PC-3 (cell line): ENCODE measurements at regions not wholly inside any gene's neighbourhood (a gene's known extent, or its start where the extent isn't known, plus 50 kb on each side); places are given as distances from the start of the nearest gene placed in this dataset.

Source experiments
- ATAC-seq: fragments of 200-7000 bp; cut with Tn5 transposase; 2 replicates; pipeline ENCODE4 v1.9.1; 2020; ENCODE audit warnings: mild to moderate bottlenecking, moderate library complexity
- BruUV-seq: library from RNA; stranded (reverse); fragments of 400-500 nt; replicated peaks from 2 replicates; lab custom pipeline; 2021; lab: Mats Ljungman, UMichigan
- CTCF ChIA-PET: fragments of 300-600 bp; sonication (Branson Sonifier 250); formaldehyde crosslinking; loops from one replicate; lab custom pipeline; 2022; ENCODE audit warnings: antibody characterized with exemption; lab: Charles Lee
- POLR2A ChIA-PET: fragments of 300-600 bp; sonication (Branson Sonifier 250); formaldehyde crosslinking; loops from one replicate; lab custom pipeline; 2022; ENCODE audit warnings: antibody characterized with exemption; ENCODE audit not compliant: unreplicated experiment; lab: Charles Lee
- DNase-seq: peaks from one replicate; pipeline ENCODE4 v3.0.0-alpha.2; 2015
- H2AFZ ChIP-seq: fragments of 300-600 bp; sonication (generic); 2 replicates; pipeline ENCODE4 v1.6.0; 2016; ENCODE audit warnings: antibody characterized with exemption, low read length
- H3F3A ChIP-seq: fragments of 300-600 bp; sonication (generic); one replicate; pipeline ENCODE4 v1.6.0; 2017; ENCODE audit warnings: antibody characterized with exemption, low read length, control low read depth, mild to moderate bottlenecking; ENCODE audit not compliant: unreplicated experiment
- H3K27ac ChIP-seq: fragments of 300-600 bp; sonication (generic); 2 replicates; pipeline ENCODE4 v1.5.1; 2016; ENCODE audit warnings: mild to moderate bottlenecking, low read length
- H3K27me3 ChIP-seq: fragments of 300-600 bp; sonication (generic); 2 replicates; pipeline ENCODE4 v1.6.1; 2016; ENCODE audit warnings: low read length, mixed read lengths
- H3K36me3 ChIP-seq: fragments of 300-600 bp; sonication (generic); 2 replicates; pipeline ENCODE4 v1.6.1; 2016; ENCODE audit warnings: low read depth, mixed run types, low read length, mixed read lengths
- H3K4me1 ChIP-seq: fragments of 300-600 bp; sonication (generic); 2 replicates; pipeline ENCODE4 v1.5.1; 2016; ENCODE audit warnings: low read length; ENCODE audit not compliant: insufficient read depth
- H3K4me2 ChIP-seq: fragments of 300-600 bp; sonication (generic); 2 replicates; pipeline ENCODE4 v1.6.0; 2016; ENCODE audit warnings: low read length
- H3K4me3 ChIP-seq: fragments of 300-600 bp; sonication (generic); 2 replicates; pipeline ENCODE4 v1.5.1; 2016; ENCODE audit warnings: mild to moderate bottlenecking, low read length, mixed read lengths
- H3K79me2 ChIP-seq: fragments of 300-600 bp; sonication (generic); 2 replicates; pipeline ENCODE4 v1.6.1; 2017; ENCODE audit warnings: low read length, mixed read lengths
- H3K9ac ChIP-seq: fragments of 300-600 bp; sonication (generic); 2 replicates; pipeline ENCODE4 v1.6.0; 2016; ENCODE audit warnings: mild to moderate bottlenecking, low read length
- H3K9me2 ChIP-seq: fragments of 300-600 bp; sonication (generic); replicated peaks from 2 replicates; pipeline ENCODE4 v1.6.1; 2016; ENCODE audit warnings: mixed run types, low read length, mixed read lengths
- H3K9me3 ChIP-seq: fragments of 300-600 bp; sonication (generic); 2 replicates; pipeline ENCODE4 v1.6.1; 2016; ENCODE audit warnings: low read length, mixed read lengths
- H4K20me1 ChIP-seq: fragments of 300-600 bp; sonication (generic); 2 replicates; pipeline ENCODE4 v1.6.1; 2016; ENCODE audit warnings: low read length, mixed read lengths
- CTCF ChIP-seq: fragments of 300-600 bp; sonication (generic); conservative IDR thresholded peaks from 2 replicates; pipeline ENCODE4 v1.5.1; 2017; ENCODE audit warnings: antibody characterized with exemption, low read depth, mild to moderate bottlenecking, low read length
- EZH2 ChIP-seq: fragments of 300-600 bp; sonication (generic); IDR thresholded peaks from one replicate; pipeline ENCODE4 v1.6.1; 2017; ENCODE audit warnings: antibody characterized with exemption, mild to moderate bottlenecking, low read length; ENCODE audit not compliant: unreplicated experiment
- EZH2phosphoT487 ChIP-seq: fragments of 300-600 bp; sonication (generic); IDR thresholded peaks from 2 replicates; pipeline ENCODE4 v1.6.1; 2018; ENCODE audit warnings: mild to moderate bottlenecking, antibody characterized with exemption, low read length, borderline replicate concordance
- intact Hi-C: fragments of 100-400 bp; cut with micrococcal nuclease; formaldehyde crosslinking; loops from 2 replicates; pipeline ENCODE4 v1.9.0; 2023

- no peaks in the 10 kb centered on the region for H3K27me3 ChIP-seq
- H3K4me3 ChIP-seq: no peak overlapping the region
- H3K4me1 ChIP-seq: no peaks in the 10 kb centered on the region
- BruUV-seq: no TSS peak
- CTCF ChIA-PET: no interaction called here
- ATAC-seq: no peak
- no peaks in the 10 kb centered on the region for H3F3A ChIP-seq
- no peak for DNase-seq
- no peak overlapping the region for H3K27ac ChIP-seq
- no peaks in the 10 kb centered on the region for H4K20me1 ChIP-seq
- TF ChIP-seq EZH2phosphoT487 (no peak), EZH2 (no peak), CTCF (no peak)
- H2AFZ ChIP-seq: no peak overlapping the region
- H3K9me3 ChIP-seq: peaks cover 34% of the 10 kb centered on the region
- intact Hi-C loops: no loop called here
- H3K79me2 ChIP-seq: no peaks in the 10 kb centered on the region
- H3K9ac ChIP-seq: no peak overlapping the region
- H3K9me2 ChIP-seq: no peaks in the 10 kb centered on the region
- no peak overlapping the region for H3K4me2 ChIP-seq
- H3K36me3 ChIP-seq: no peaks in the 10 kb centered on the region
- POLR2A ChIA-PET: no interaction called here
Measured at GRCh38 chr3:34872406-34872805, 766.9 kb upstream of the ARPP21 start.

GRCh38 chr3:34876997-34877396 lies 762.3 kb upstream of the ARPP21 start:
- Histone ChIP-seq H3K36me3 (no peaks in the 10 kb centered on the region), H3K9me3 (peaks cover 32% of the 10 kb centered on the region), H2AFZ (no peak overlapping the region), H3K9ac (no peak overlapping the region), H3K4me2 (no peak overlapping the region), H3K27me3 (no peaks in the 10 kb centered on the region), H4K20me1 (no peaks in the 10 kb centered on the region), H3K4me1 (no peaks in the 10 kb centered on the region), H3K27ac (no peak overlapping the region), H3K79me2 (no peaks in the 10 kb centered on the region), H3K9me2 (no peaks in the 10 kb centered on the region), H3K4me3 (no peak overlapping the region), H3F3A (no peaks in the 10 kb centered on the region)
- TF ChIP-seq EZH2phosphoT487: no peak
- TF ChIP-seq EZH2: no peak
- no peak for TF ChIP-seq CTCF
- intact Hi-C loops: no loop called here
- no TSS peak for BruUV-seq
- ChIA-PET POLR2A (no interaction called here), CTCF (no interaction called here)
- no peak for ATAC-seq
- no peak for DNase-seq

GRCh38 chr3:34878488-34878887 lies 760.8 kb upstream of the ARPP21 start:
- H3K4me2 ChIP-seq: no peak overlapping the region
- H3K4me3 ChIP-seq: no peak overlapping the region
- intact Hi-C loops: no loop called here
- no peak overlapping the region for H3K9ac ChIP-seq
- no peaks in the 10 kb centered on the region for H3K36me3 ChIP-seq
- ATAC-seq (no peak), DNase-seq (no peak)
- H3K9me3 ChIP-seq: peaks cover 39% of the 10 kb centered on the region
- H3K4me1 ChIP-seq: no peaks in the 10 kb centered on the region
- H4K20me1 ChIP-seq: no peaks in the 10 kb centered on the region
- no peak overlapping the region for H2AFZ ChIP-seq
- H3K9me2 ChIP-seq: no peaks in the 10 kb centered on the region
- no peaks in the 10 kb centered on the region for H3F3A ChIP-seq
- no TSS peak for BruUV-seq
- TF ChIP-seq EZH2: no peak
- no peak for TF ChIP-seq EZH2phosphoT487
- TF ChIP-seq CTCF: no peak
- no peaks in the 10 kb centered on the region for H3K79me2 ChIP-seq
- CTCF ChIA-PET: no interaction called here
- POLR2A ChIA-PET: no interaction called here
- H3K27me3 ChIP-seq: no peaks in the 10 kb centered on the region
- no peak overlapping the region for H3K27ac ChIP-seq
